A549 (cell line): ENCODE measurements at regions not wholly inside any gene's neighbourhood (a gene's known extent, or its start where the extent isn't known, plus 50 kb on each side); places are given as distances from the start of the nearest gene placed in this dataset.

Experiments used
- ATAC-seq, 2 experiments: fragments of 200-7000 bp in 1 of 2; fragments of >200 bp in 1 of 2; cut with Nextera tagmentation in 1 of 2; cut with Tn5 transposase in 1 of 2; 3 replicates each; pipeline versions ENCODE4 v1.8.0 to v1.9.1; 2018 to 2020; ENCODE audit warnings: mild to moderate bottlenecking in 1 of 2, moderate library complexity in 1 of 2
- CTCF ChIA-PET: fragments of 300-600 bp; sonication (Branson Sonifier 250); formaldehyde crosslinking; extraction: SDS; loops from one replicate; lab custom pipeline; 2021; ENCODE audit warnings: antibody characterized with exemption, inconsistent platforms; lab: Yijun Ruan, JAX
- POLR2A ChIA-PET: fragments of 350-600 bp; formaldehyde crosslinking; extraction: SDS; loops from one replicate; lab custom pipeline; 2021; ENCODE audit warnings: antibody characterized with exemption, inconsistent platforms; lab: Yijun Ruan, JAX
- DNase-seq, 2 experiments: peaks; one replicate each; pipeline versions ENCODE4 v3.0.0 to v3.0.0-alpha.2; 2011 to 2016; ENCODE audit warnings: low read depth in 1 of 2, low spot score in 1 of 2
- FAIRE-seq: peaks from 2 replicates; lab custom pipeline; 2011; peaks lifted over from hg19 to GRCh38; lab: Jason Lieb, UNC
- H3K27ac ChIP-seq, 2 experiments: fragments of >200 bp; sonication (Bioruptor Twin); formaldehyde crosslinking; 3 replicates each; pipeline ENCODE4 v1.5.1; 2016 to 2017
- H3K4me1 ChIP-seq: fragments of >200 bp; sonication (Bioruptor Twin); formaldehyde crosslinking; 3 replicates; pipeline ENCODE4 v1.6.1; 2016
- H3K4me2 ChIP-seq: fragments of >200 bp; sonication (Bioruptor Twin); formaldehyde crosslinking; 3 replicates; pipeline ENCODE4 v1.6.1; 2016
- H3K4me3 ChIP-seq: fragments of >200 bp; sonication (Bioruptor Twin); formaldehyde crosslinking; 3 replicates; pipeline ENCODE4 v1.5.1; 2016
- H3K9me3 ChIP-seq: fragments of >200 bp; sonication (Bioruptor Twin); formaldehyde crosslinking; 3 replicates; pipeline ENCODE4 v1.6.1; 2016
- BHLHE40 ChIP-seq: IDR thresholded peaks from 2 replicates; pipeline ENCODE4 v1.6.1; 2012; ENCODE audit warnings: low read depth, low read length, inconsistent platforms
- CBX2 ChIP-seq: fragments of 200-600 bp; sonication (generic); IDR thresholded peaks from 2 replicates; pipeline ENCODE4 v1.6.1; 2016; ENCODE audit warnings: low read depth, mild to moderate bottlenecking, borderline replicate concordance
- FOSB ChIP-seq: fragments of 250-450 bp; sonication (Bioruptor Pico); IDR thresholded peaks from 2 replicates; pipeline ENCODE4 v1.5.0; 2020; ENCODE audit warnings: mild to moderate bottlenecking, moderate library complexity
- FOSL2 ChIP-seq, 2 experiments: fragments of 450-650 bp in 1 of 2; fragments of >200 bp in 1 of 2; sonication (Bioruptor Twin) in 1 of 2; formaldehyde crosslinking; IDR thresholded peaks; 2 replicates each; pipeline versions ENCODE4 v1.5.0 to v1.6.1; 2016 to 2020; ENCODE audit warnings: mild to moderate bottlenecking in 1 of 2, moderate library complexity in 1 of 2
- GATA3 ChIP-seq: IDR thresholded peaks from 2 replicates; pipeline ENCODE4 v1.6.1; 2012; ENCODE audit warnings: borderline replicate concordance
- HEYL ChIP-seq: fragments of 250-450 bp; sonication (Bioruptor Pico); IDR thresholded peaks from 2 replicates; pipeline ENCODE4 v1.8.0; 2021; ENCODE audit warnings: mild to moderate bottlenecking, moderate library complexity
- HOXB13 ChIP-seq: fragments of 250-450 bp; sonication (Bioruptor Pico); IDR thresholded peaks from 2 replicates; pipeline ENCODE4 v1.5.0; 2020; ENCODE audit warnings: low read depth, mild to moderate bottlenecking, moderate library complexity
- JUNB ChIP-seq: fragments of >200 bp; sonication (Bioruptor Twin); formaldehyde crosslinking; IDR thresholded peaks from 2 replicates; pipeline ENCODE4 v1.6.1; 2016
- MAFK ChIP-seq: fragments of 450-650 bp; IDR thresholded peaks from 2 replicates; pipeline ENCODE4 v1.6.1; 2014; ENCODE audit not compliant: partially characterized antibody
- MAZ ChIP-seq: fragments of 150-350 bp; IDR thresholded peaks from 2 replicates; pipeline ENCODE4 v1.6.1; 2014; ENCODE audit warnings: antibody characterized with exemption, low read depth, low read length, borderline replicate concordance
- MYC ChIP-seq: IDR thresholded peaks from 2 replicates; pipeline ENCODE4 v1.6.1; 2012; ENCODE audit warnings: mild to moderate bottlenecking, inconsistent platforms, low read length, improper control_type of control experiment, borderline replicate concordance
- NR3C1 ChIP-seq: fragments of >200 bp; sonication (Bioruptor Twin); formaldehyde crosslinking; IDR thresholded peaks from 3 replicates; pipeline ENCODE4 v1.6.1; 2017
- PHF8 ChIP-seq: fragments of 200-600 bp; sonication (generic); IDR thresholded peaks from 2 replicates; pipeline ENCODE4 v1.6.1; 2016; ENCODE audit warnings: low read depth, mild to moderate bottlenecking, antibody characterized with exemption, moderate library complexity, borderline replicate concordance
- RCOR1 ChIP-seq: fragments of 150-350 bp; IDR thresholded peaks from 2 replicates; pipeline ENCODE4 v1.6.1; 2014; ENCODE audit warnings: antibody characterized with exemption, low read length, low read depth
- RNF2 ChIP-seq: fragments of 200-600 bp; sonication (generic); IDR thresholded peaks from 2 replicates; pipeline ENCODE4 v1.6.1; 2016; ENCODE audit warnings: low read depth, mild to moderate bottlenecking, antibody characterized with exemption, moderate library complexity, borderline replicate concordance
- SREBF2 ChIP-seq: fragments of 450-650 bp; IDR thresholded peaks from 2 replicates; pipeline ENCODE4 v1.6.1; 2014; ENCODE audit warnings: mild to moderate bottlenecking, moderate library complexity
- TFCP2L1 ChIP-seq: fragments of 250-450 bp; sonication (Bioruptor Pico); IDR thresholded peaks from 2 replicates; pipeline ENCODE4 v1.5.0; 2021; ENCODE audit warnings: mild to moderate bottlenecking
- WGBS: methylation state at CpG from one replicate; pipeline ENCODE4 v1.1.6; 2017; ENCODE audit errors: missing lambda C conversion rate; 5-methylcytosine and 5-hydroxymethylcytosine counted together
- TF ChIP-seq, protein P1 (sequence below): fragments of >200 bp; sonication (Bioruptor Twin); formaldehyde crosslinking; IDR thresholded peaks from 3 replicates; pipeline ENCODE4 v1.6.1; 2016
- TF ChIP-seq, protein P2 (sequence below): fragments of 250-450 bp; sonication (Bioruptor Pico); IDR thresholded peaks from 2 replicates; pipeline ENCODE4 v1.5.0; 2020; ENCODE audit warnings: low read depth, mild to moderate bottlenecking, moderate library complexity
- TF ChIP-seq, protein P3 (sequence below): IDR thresholded peaks from 2 replicates; pipeline ENCODE4 v1.6.1; 2012; ENCODE audit warnings: low read depth, borderline replicate concordance
- TF ChIP-seq, protein P4 (sequence below): fragments of 200-600 bp; sonication (generic); IDR thresholded peaks from 2 replicates; pipeline ENCODE4 v1.6.1; 2016; ENCODE audit warnings: antibody characterized with exemption, mild to moderate bottlenecking, moderate library complexity

DNA sequence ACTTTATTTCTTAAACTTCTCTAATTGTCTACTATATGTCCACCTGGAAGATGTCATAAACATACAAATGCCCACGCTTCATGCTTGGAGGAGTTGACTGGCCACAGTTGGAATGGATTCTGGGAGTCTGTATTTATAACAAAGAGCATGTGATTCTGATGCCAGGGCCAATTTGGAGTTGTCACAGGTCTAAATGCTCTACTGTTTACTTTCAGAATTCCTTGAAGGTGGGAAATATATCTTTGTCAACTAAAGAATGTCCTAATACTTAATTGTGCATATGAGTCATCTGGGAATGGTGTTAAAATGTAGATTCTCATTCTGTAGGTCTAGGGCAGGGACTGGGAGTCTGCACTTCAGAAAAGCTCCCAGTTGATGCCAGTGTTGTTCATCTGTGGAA lies 196.1 kb downstream of the ANXA1 start:
- ATAC-seq: no peak
- CTCF ChIA-PET: no interaction called here
- TF ChIP-seq BHLHE40 (no peak), RNF2 (no peak), RCOR1 (no peak), SREBF2 (no peak), CBX2 (no peak), FOSB (CRISPR knock-in tag) (no peak), TFCP2L1 (CRISPR knock-in tag) (no peak), MAFK (no peak), HOXB13 (CRISPR knock-in tag) (no peak), PHF8 (no peak), NR3C1 (no peak), FOSL2 (IDR thresholded peaks at IDR 0.05) (no peak), FOSL2 (CRISPR knock-in tag; IDR thresholded peaks at IDR 0.05) (no peak), MAZ (no peak), HEYL (CRISPR knock-in tag) (no peak), MYC (no peak), GATA3 (no peak)
- TF ChIP-seq, protein P1, sequence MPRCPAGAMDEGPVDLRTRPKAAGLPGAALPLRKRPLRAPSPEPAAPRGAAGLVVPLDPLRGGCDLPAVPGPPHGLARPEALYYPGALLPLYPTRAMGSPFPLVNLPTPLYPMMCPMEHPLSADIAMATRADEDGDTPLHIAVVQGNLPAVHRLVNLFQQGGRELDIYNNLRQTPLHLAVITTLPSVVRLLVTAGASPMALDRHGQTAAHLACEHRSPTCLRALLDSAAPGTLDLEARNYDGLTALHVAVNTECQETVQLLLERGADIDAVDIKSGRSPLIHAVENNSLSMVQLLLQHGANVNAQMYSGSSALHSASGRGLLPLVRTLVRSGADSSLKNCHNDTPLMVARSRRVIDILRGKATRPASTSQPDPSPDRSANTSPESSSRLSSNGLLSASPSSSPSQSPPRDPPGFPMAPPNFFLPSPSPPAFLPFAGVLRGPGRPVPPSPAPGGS: no peak
- TF ChIP-seq, protein P2, sequence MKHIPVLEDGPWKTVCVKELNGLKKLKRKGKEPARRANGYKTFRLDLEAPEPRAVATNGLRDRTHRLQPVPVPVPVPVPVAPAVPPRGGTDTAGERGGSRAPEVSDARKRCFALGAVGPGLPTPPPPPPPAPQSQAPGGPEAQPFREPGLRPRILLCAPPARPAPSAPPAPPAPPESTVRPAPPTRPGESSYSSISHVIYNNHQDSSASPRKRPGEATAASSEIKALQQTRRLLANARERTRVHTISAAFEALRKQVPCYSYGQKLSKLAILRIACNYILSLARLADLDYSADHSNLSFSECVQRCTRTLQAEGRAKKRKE: no peak
- TF ChIP-seq, protein P3, sequence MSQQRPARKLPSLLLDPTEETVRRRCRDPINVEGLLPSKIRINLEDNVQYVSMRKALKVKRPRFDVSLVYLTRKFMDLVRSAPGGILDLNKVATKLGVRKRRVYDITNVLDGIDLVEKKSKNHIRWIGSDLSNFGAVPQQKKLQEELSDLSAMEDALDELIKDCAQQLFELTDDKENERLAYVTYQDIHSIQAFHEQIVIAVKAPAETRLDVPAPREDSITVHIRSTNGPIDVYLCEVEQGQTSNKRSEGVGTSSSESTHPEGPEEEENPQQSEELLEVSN: no peak

DNA sequence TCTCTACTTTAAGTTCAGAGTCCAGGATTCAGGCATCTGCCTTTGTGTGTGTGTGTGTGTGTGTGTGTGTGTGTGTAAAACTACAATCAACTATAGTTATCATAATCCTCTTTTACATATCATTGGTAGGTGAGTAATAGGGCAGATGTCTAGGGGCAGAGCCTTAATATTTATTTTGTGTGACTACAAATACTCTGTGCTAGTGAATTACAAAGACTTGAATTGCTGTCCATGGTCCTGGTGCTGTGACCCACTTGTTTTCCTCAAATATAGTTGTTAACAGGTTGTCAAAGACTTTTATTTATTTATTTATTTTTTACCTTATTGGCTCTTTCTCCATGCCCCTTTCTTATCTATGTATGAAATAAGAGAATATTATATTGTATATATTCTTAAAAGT lies 196.8 kb downstream of the ANXA1 start:
- POLR2A ChIA-PET: no interaction called here
- ATAC-seq (no peak), FAIRE-seq (no peak), DNase-seq (peak in 1 of 2 experiments; percentile 12)
- H3K9me3 ChIP-seq: no peaks in the 10 kb centered on the region
- no peaks in the 10 kb centered on the region for H3K4me1 ChIP-seq
- CTCF ChIA-PET: interaction anchor here (1.0 kb wide), 1 partner anchor 10 kb away, joined by 3 read pairs; no protein-coding TSS in a partner anchor
- TF ChIP-seq, protein P4, sequence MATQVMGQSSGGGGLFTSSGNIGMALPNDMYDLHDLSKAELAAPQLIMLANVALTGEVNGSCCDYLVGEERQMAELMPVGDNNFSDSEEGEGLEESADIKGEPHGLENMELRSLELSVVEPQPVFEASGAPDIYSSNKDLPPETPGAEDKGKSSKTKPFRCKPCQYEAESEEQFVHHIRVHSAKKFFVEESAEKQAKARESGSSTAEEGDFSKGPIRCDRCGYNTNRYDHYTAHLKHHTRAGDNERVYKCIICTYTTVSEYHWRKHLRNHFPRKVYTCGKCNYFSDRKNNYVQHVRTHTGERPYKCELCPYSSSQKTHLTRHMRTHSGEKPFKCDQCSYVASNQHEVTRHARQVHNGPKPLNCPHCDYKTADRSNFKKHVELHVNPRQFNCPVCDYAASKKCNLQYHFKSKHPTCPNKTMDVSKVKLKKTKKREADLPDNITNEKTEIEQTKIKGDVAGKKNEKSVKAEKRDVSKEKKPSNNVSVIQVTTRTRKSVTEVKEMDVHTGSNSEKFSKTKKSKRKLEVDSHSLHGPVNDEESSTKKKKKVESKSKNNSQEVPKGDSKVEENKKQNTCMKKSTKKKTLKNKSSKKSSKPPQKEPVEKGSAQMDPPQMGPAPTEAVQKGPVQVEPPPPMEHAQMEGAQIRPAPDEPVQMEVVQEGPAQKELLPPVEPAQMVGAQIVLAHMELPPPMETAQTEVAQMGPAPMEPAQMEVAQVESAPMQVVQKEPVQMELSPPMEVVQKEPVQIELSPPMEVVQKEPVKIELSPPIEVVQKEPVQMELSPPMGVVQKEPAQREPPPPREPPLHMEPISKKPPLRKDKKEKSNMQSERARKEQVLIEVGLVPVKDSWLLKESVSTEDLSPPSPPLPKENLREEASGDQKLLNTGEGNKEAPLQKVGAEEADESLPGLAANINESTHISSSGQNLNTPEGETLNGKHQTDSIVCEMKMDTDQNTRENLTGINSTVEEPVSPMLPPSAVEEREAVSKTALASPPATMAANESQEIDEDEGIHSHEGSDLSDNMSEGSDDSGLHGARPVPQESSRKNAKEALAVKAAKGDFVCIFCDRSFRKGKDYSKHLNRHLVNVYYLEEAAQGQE: peak; percentile 88
- TF ChIP-seq JUNB: no peak
- no peak overlapping the region for H3K4me3 ChIP-seq
- no peak overlapping the region for H3K4me2 ChIP-seq
- no peak overlapping the region for H3K27ac ChIP-seq

More for the DNA sequence above, 196.1 kb downstream of the ANXA1 start:
- H3K27ac ChIP-seq: no peak overlapping the region
- H3K9me3 ChIP-seq: no peaks in the 10 kb centered on the region
- DNase-seq (no peak), FAIRE-seq (no peak)
- no peaks in the 10 kb centered on the region for H3K4me1 ChIP-seq
- no peak overlapping the region for H3K4me2 ChIP-seq
- POLR2A ChIA-PET: no interaction called here
- WGBS: 7% methylated on average over 1 of the region's 1 CpG
- no peak overlapping the region for H3K4me3 ChIP-seq
